ENCODE measurements at regions not wholly inside any gene's neighbourhood (a gene's known extent, or its start where the extent isn't known, plus 50 kb on each side); places are given as distances from the start of the nearest gene placed in this dataset.

GRCh38 chr18:35780937-35781336 lies 191.5 kb upstream of the RMP24 start:
- no peak for DNase-seq
- Histone ChIP-seq H3K36me3 (ENCODE audit: insufficient read depth, low read length) (no peaks in the 10 kb centered on the region), H4K20me1 (ENCODE audit: insufficient read depth, low read length) (no peaks in the 10 kb centered on the region), H3K4me1 (ENCODE audit: insufficient read depth, low read length) (no peaks in the 10 kb centered on the region), H3K9ac (ENCODE audit: low read depth, low read length) (no peak overlapping the region), H3K4me3 (ENCODE audit: low read depth in 1 of 2, low read length in 2 of 2) (no peak overlapping the region), H3K9me3 (ENCODE audit: insufficient read depth, low read length, severe bottlenecking) (no peaks in the 10 kb centered on the region), H2AFZ (ENCODE audit: low read depth, low read length) (no peak overlapping the region), H3K27me3 (ENCODE audit: insufficient read depth, low read length, poor library complexity) (no peaks in the 10 kb centered on the region), H3K4me2 (ENCODE audit: insufficient read depth, low read length) (no peak overlapping the region), H3K79me2 (ENCODE audit: insufficient read depth, low read length) (no peaks in the 10 kb centered on the region), H3K27ac (ENCODE audit: low read length) (no peak overlapping the region)
- no peak for ATAC-seq (ENCODE audit: insufficient read depth, low read depth)
- TF ChIP-seq EZH2 (IDR thresholded peaks at IDR 0.05; ENCODE audit: borderline replicate concordance, low read depth, low read length, severe bottlenecking) (no peak), CTCF (IDR thresholded peaks at IDR 0.05; ENCODE audit: borderline replicate concordance, extremely low read depth, low read length, poor library complexity, severe bottlenecking) (no peak)

GRCh38 chr18:35782926-35783325 lies 189.6 kb upstream of the RMP24 start:
- H3K36me3 ChIP-seq (ENCODE audit: insufficient read depth, low read length): no peaks in the 10 kb centered on the region
- no peaks in the 10 kb centered on the region for H3K79me2 ChIP-seq (ENCODE audit: insufficient read depth, low read length)
- no peaks in the 10 kb centered on the region for H3K9me3 ChIP-seq (ENCODE audit: insufficient read depth, low read length, severe bottlenecking)
- ATAC-seq (ENCODE audit: insufficient read depth, low read depth) (no peak), DNase-seq (no peak)
- no peak overlapping the region for H3K4me3 ChIP-seq (ENCODE audit: low read depth in 1 of 2, low read length in 2 of 2)
- no peaks in the 10 kb centered on the region for H3K27me3 ChIP-seq (ENCODE audit: insufficient read depth, low read length, poor library complexity)
- no peaks in the 10 kb centered on the region for H3K4me1 ChIP-seq (ENCODE audit: insufficient read depth, low read length)
- H2AFZ ChIP-seq (ENCODE audit: low read depth, low read length): no peak overlapping the region
- no peaks in the 10 kb centered on the region for H4K20me1 ChIP-seq (ENCODE audit: insufficient read depth, low read length)
- H3K9ac ChIP-seq (ENCODE audit: low read depth, low read length): no peak overlapping the region
- TF ChIP-seq EZH2 (IDR thresholded peaks at IDR 0.05; ENCODE audit: borderline replicate concordance, low read depth, low read length, severe bottlenecking): no peak
- TF ChIP-seq CTCF (IDR thresholded peaks at IDR 0.05; ENCODE audit: borderline replicate concordance, extremely low read depth, low read length, poor library complexity, severe bottlenecking): no peak
- H3K27ac ChIP-seq (ENCODE audit: low read length): no peak overlapping the region
- H3K4me2 ChIP-seq (ENCODE audit: insufficient read depth, low read length): no peak overlapping the region

GRCh38 chr18:35786365-35787042 lies 186.0 kb upstream of the RMP24 start:
- no peak overlapping the region for H2AFZ ChIP-seq (ENCODE audit: low read depth, low read length)
- no peaks in the 10 kb centered on the region for H4K20me1 ChIP-seq (ENCODE audit: insufficient read depth, low read length)
- no peak for DNase-seq
- no peaks in the 10 kb centered on the region for H3K27me3 ChIP-seq (ENCODE audit: insufficient read depth, low read length, poor library complexity)
- no peaks in the 10 kb centered on the region for H3K4me1 ChIP-seq (ENCODE audit: insufficient read depth, low read length)
- TF ChIP-seq CTCF (IDR thresholded peaks at IDR 0.05; ENCODE audit: borderline replicate concordance, extremely low read depth, low read length, poor library complexity, severe bottlenecking) (no peak), EZH2 (IDR thresholded peaks at IDR 0.05; ENCODE audit: borderline replicate concordance, low read depth, low read length, severe bottlenecking) (no peak)
- H3K4me2 ChIP-seq (ENCODE audit: insufficient read depth, low read length): no peak overlapping the region
- H3K36me3 ChIP-seq (ENCODE audit: insufficient read depth, low read length): no peaks in the 10 kb centered on the region
- no peak for ATAC-seq (ENCODE audit: insufficient read depth, low read depth)
- H3K9ac ChIP-seq (ENCODE audit: low read depth, low read length): no peak overlapping the region
- no peaks in the 10 kb centered on the region for H3K9me3 ChIP-seq (ENCODE audit: insufficient read depth, low read length, severe bottlenecking)
- H3K27ac ChIP-seq (ENCODE audit: low read length): no peak overlapping the region
- H3K4me3 ChIP-seq (ENCODE audit: low read depth in 1 of 2, low read length in 2 of 2): no peak overlapping the region
- no peaks in the 10 kb centered on the region for H3K79me2 ChIP-seq (ENCODE audit: insufficient read depth, low read length)
